Activated naive CD4-positive, alpha-beta T cell treated with anti-CD3 and anti-CD28 coated beads, Interleukin-2, amount 10 ng/mL, durations not matched to agents 7 days and 5 days (primary cell): ENCODE measurements at regions not wholly inside any gene's neighbourhood (a gene's known extent, or its start where the extent isn't known, plus 50 kb on each side); places are given as distances from the start of the nearest gene placed in this dataset.

Source experiments
- CTCF ChIA-PET: fragments of 350-600 bp; sonication (Branson Sonifier 250); formaldehyde crosslinking; loops from one replicate; lab custom pipeline; 2021; ENCODE audit warnings: antibody characterized with exemption; lab: Charles Lee
- DNase-seq: peaks from one replicate; pipeline ENCODE4 v3.0.0-alpha.2; 2020
- H3K27ac Mint-ChIP-seq: one replicate; pipeline ENCODE4 v1.8.0; 2021; ENCODE audit warnings: mild to moderate bottlenecking, moderate library complexity, mixed read lengths
- H3K27me3 Mint-ChIP-seq: one replicate; pipeline ENCODE4 v1.8.0; 2021; ENCODE audit warnings: mild to moderate bottlenecking, mixed read lengths
- H3K36me3 Mint-ChIP-seq: one replicate; pipeline ENCODE4 v1.8.0; 2021; ENCODE audit warnings: mixed read lengths
- H3K4me1 Mint-ChIP-seq: one replicate; pipeline ENCODE4 v1.8.0; 2021; ENCODE audit warnings: mixed read lengths
- H3K4me3 Mint-ChIP-seq: one replicate; pipeline ENCODE4 v1.8.0; 2021; ENCODE audit warnings: mild to moderate bottlenecking, moderate library complexity, mixed read lengths
- H3K9me3 Mint-ChIP-seq: one replicate; pipeline ENCODE4 v1.8.0; 2021; ENCODE audit warnings: mixed read lengths

DNA sequence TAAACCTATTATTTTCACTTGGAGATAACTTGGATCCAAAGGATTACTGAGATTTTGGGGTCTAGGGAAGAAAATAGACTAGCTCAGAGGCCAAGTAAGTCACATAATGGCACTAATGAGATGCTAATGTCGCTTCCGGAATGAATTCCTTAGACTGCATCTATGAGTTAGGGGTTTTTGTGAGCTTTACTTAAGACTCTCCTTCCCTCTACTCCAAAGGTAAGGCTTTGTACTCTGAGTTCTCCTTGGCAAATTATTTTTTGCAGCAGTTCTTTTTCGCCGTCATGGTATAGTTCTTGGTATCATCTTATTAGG is 143.9 kb upstream of the KLF14 start:
- no peaks in the 10 kb centered on the region for H3K9me3 Mint-ChIP-seq
- CTCF ChIA-PET = interaction anchor here (0.6 to 1.8 kb wide), 3 partner anchors 11 to 209 kb away, joined by 3 to 5 read pairs (median 4); no protein-coding TSS in a partner anchor
- H3K36me3 Mint-ChIP-seq = peaks cover 69% of the 10 kb centered on the region
- peaks cover 32% of the 10 kb centered on the region for H3K4me1 Mint-ChIP-seq
- DNase-seq = no peak
- no peak overlapping the region for H3K4me3 Mint-ChIP-seq
- no peaks in the 10 kb centered on the region for H3K27me3 Mint-ChIP-seq
- no peak overlapping the region for H3K27ac Mint-ChIP-seq

DNA sequence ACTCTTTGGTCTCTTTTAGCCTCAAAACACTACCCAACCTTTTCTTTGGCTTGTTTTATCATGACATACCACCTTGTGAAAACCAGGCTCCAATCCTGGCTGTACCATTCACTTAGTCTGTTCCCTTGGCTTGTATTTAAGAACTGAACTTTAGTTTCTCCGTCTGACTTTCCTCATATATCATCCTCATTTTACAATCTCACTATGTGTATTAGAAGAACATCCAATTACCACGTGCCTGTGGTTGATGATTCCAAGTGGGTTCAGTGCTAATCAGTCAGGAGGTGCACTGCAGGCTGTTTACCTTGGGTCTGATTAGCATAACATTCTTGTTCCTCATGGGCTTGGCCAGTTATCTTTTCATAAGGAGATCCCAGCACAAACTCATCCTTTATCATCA is 144.8 kb upstream of the KLF14 start:
- Mint-ChIP-seq H3K4me1 (peaks cover 32% of the 10 kb centered on the region), H3K27ac (peak overlapping the region; percentile 60), H3K9me3 (no peaks in the 10 kb centered on the region), H3K4me3 (no peak overlapping the region), H3K36me3 (peaks cover 69% of the 10 kb centered on the region), H3K27me3 (no peaks in the 10 kb centered on the region)
- CTCF ChIA-PET = no interaction called here
- no peak for DNase-seq

DNA sequence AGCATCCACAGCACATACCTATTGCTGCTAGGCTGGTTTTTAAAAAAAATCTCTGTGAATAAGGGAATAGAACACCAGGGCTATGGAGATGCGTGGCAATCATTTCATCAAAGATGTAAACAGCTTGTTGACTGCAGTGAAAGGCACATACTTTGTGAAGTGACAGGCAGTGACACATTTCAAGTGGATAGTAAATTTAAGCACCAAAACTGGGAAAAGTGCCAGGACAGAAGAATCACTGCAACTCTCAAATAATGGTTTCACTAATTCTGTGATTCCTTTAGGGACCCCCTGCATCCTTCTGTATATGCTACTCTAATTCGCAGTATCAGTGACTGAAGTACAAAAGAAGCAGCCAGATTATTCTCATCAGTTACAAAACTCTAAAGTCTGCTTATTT is 145.2 kb upstream of the KLF14 start:
- Mint-ChIP-seq H3K9me3 (no peaks in the 10 kb centered on the region), H3K4me3 (no peak overlapping the region), H3K36me3 (peaks cover 65% of the 10 kb centered on the region), H3K27ac (no peak overlapping the region), H3K4me1 (peaks cover 32% of the 10 kb centered on the region), H3K27me3 (no peaks in the 10 kb centered on the region)
- DNase-seq = no peak
- CTCF ChIA-PET = no interaction called here

DNA sequence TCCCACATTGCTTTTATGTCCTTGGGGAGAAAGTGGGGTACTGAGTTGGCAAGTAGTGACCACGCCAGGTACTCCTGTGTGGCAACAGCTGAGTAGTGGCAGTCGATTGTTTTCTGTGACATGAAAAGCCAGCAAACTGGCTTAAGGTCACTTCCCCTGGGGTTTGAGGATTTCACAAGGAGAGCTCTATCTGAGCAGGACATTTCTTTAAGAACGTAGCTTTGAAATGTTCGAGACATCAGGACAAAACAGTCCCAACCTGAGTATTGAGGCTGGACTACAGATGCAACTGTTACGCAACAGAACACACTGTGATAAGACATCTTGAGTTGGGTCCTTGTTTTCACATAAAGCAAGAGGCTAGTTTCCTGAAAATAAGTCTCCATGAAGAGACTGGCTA is 146.7 kb upstream of the KLF14 start:
- Mint-ChIP-seq H3K4me3 (no peak overlapping the region), H3K9me3 (no peaks in the 10 kb centered on the region), H3K36me3 (peaks cover 66% of the 10 kb centered on the region), H3K4me1 (peaks cover 36% of the 10 kb centered on the region), H3K27ac (no peak overlapping the region), H3K27me3 (no peaks in the 10 kb centered on the region)
- CTCF ChIA-PET = interaction anchor here (1.0 to 1.4 kb wide), 2 partner anchors 13 to 16 kb away, joined by 3 to 4 read pairs; no protein-coding TSS in a partner anchor
- DNase-seq = no peak

DNA sequence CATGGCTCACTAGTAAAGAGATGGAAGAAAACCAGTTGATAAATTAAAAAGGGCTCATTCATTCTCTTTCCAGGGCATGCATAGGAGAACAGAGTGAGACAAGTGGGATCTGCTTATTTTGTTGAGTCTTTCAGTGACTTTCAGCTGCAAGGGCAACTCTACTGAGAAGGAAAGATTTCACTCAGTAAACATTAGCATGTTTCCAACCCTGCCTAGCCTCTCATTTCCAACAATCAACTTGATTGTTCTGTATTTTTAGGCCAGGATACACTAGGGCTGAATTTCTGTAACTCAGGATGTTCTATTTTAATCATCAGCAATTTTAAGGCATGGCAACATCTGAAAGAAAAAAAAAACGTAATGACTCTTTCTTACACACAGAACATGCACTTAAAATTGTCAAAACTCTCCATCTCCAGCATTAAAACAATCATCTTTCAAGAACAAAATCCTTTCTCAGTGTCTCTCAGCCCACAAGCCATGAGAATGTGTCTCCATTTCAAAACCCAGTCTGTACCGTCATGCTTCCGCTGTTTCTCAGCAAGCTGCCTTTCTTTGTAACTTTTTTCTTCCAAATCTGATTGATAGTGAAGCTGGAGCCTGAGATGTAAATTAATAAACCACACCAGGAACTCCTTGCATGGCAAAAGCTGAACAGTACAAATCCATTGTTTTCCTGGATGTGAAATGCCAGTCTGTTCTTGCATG is 147.2 kb upstream of the KLF14 start:
- peaks cover 64% of the 10 kb centered on the region for H3K36me3 Mint-ChIP-seq
- no peaks in the 10 kb centered on the region for H3K27me3 Mint-ChIP-seq

DNA sequence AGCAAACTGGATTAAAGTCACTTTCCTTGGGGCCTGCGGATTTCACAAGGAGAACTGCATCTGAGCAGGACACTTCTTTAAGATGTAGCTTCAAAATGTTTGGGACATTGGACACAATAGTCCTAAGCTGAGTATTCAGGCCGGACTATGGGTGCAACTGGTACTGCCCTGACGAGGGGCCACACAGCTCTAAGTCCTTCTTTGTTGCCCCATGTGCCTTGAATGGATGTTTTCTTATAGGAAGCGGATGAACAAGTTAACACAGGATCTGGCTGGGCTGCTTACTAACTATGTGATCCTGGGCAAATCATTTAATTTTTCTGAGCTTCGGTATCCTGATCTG is 147.8 kb upstream of the KLF14 start:
- DNase-seq = no peak
- H3K27me3 Mint-ChIP-seq = no peaks in the 10 kb centered on the region
- H3K27ac Mint-ChIP-seq = peak overlapping the region; percentile 24
- H3K9me3 Mint-ChIP-seq = no peaks in the 10 kb centered on the region
- peaks cover 27% of the 10 kb centered on the region for H3K4me1 Mint-ChIP-seq
- CTCF ChIA-PET = interaction anchor here (0.6 to 2.0 kb wide), 2 partner anchors 13 to 15 kb away, joined by 3 to 10 read pairs; no protein-coding TSS in a partner anchor
- H3K4me3 Mint-ChIP-seq = no peak overlapping the region
- H3K36me3 Mint-ChIP-seq = peaks cover 62% of the 10 kb centered on the region

More for the DNA sequence above, 147.2 kb upstream of the KLF14 start:
- no peak overlapping the region for H3K4me3 Mint-ChIP-seq
- H3K9me3 Mint-ChIP-seq = no peaks in the 10 kb centered on the region
- H3K27ac Mint-ChIP-seq = no peak overlapping the region
- no peak for DNase-seq
- peaks cover 33% of the 10 kb centered on the region for H3K4me1 Mint-ChIP-seq
- CTCF ChIA-PET = interaction anchor here (1.4 kb wide), 1 partner anchor 16 kb away, joined by 4 read pairs; no protein-coding TSS in a partner anchor

DNA sequence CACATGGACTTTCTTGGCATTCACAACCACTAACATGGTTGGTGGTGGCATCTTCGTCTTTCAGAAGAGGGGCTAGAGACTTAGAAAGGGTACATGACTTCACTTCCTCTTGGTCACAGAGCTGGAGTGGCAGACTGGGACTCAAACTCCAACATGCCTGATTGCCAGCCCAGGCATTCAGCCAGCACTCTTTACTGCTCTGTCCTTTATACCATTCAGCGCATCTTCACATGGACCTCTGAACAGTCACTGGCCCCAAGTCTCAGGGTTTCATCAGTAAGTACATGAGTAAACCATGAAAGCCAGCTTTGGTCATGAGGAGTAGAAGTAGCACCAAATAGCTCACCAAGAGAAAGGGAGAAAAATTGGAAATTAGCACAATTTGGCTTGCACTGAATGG is 148.4 kb upstream of the KLF14 start:
- H3K27me3 Mint-ChIP-seq = no peaks in the 10 kb centered on the region
- CTCF ChIA-PET = interaction anchor here (0.6 to 2.0 kb wide), 2 partner anchors 12 to 15 kb away, joined by 3 to 10 read pairs; no protein-coding TSS in a partner anchor
- no peaks in the 10 kb centered on the region for H3K9me3 Mint-ChIP-seq
- no peak overlapping the region for H3K4me3 Mint-ChIP-seq
- peaks cover 27% of the 10 kb centered on the region for H3K4me1 Mint-ChIP-seq
- no peak for DNase-seq
- peaks cover 62% of the 10 kb centered on the region for H3K36me3 Mint-ChIP-seq
- no peak overlapping the region for H3K27ac Mint-ChIP-seq

DNA sequence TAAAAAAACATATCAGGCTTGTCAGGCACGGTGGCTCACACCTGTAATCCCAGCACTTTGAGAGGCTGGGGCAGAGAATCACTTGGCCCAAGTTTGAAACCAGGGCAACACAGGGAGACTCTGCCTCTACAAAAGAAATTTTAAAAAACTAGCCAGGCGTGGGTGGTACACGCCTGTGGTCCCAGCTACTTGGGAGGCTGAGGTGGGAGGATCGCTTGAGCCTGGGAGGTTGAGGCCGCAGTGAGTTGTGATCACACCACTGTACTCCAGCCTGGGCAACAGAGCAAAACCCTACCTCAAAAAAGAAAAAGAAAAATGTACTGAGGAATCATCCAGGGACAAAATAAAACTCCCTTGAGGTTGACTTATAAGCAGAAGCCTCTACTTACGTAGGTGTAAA is 149.9 kb upstream of the KLF14 start:
- peaks cover 24% of the 10 kb centered on the region for H3K4me1 Mint-ChIP-seq

DNA sequence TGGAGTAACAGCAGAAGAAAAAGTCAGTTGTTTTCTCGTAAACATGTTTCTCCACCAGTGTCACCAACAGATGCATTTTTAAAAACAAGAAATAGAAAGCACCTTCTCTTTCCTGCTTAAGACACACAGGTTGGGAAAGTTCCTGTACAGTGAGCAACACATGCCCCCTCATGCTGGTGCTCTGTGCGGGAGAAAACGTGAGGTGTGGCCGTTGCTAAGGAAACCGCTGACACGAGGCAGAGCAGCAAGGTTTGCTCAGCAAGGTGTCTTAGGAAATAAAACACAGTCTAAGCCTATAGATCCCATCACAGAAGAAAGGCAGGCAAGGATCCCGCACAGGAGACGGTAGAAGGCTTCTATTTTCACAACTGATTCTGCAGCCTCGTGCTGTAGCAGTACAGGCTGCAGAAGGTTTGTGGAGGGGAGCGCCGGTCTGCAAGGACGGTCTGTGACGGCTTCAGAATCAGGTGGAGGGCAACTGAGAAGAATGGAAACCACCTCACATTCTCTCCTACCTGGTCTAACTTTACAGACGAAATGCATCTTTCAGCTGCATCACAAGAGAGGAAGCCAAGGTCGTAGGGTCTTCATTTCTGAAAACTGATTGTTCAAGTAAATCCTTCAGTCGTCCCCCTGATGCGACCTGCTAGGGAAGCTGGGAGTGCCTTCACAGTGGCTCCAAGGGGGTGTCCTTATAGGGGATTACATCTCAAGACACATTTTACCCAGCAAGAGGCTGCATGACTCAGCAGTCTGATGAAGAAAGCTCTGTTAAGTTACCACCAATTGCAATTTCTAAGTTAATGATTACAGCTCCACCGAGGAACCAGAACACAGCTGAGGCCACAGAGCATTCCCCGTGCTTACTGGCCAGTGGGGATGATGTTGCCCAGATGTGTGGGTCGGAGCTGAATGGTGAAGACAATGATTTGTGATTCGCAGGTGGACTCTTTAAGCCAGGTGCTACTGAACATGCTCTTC is 150.7 kb upstream of the KLF14 start:
- Mint-ChIP-seq H3K4me3 (no peak overlapping the region), H3K36me3 (peaks cover 59% of the 10 kb centered on the region), H3K9me3 (no peaks in the 10 kb centered on the region), H3K4me1 (peaks cover 22% of the 10 kb centered on the region), H3K27me3 (no peaks in the 10 kb centered on the region), H3K27ac (peak overlapping the region; percentile 52)
- CTCF ChIA-PET = interaction anchor here (1.8 to 3.3 kb wide), 3 partner anchors 10 to 156 kb away, joined by 8 to 19 read pairs (median 9); no protein-coding TSS in a partner anchor
- DNase-seq = no peak

More for the DNA sequence above, 149.9 kb upstream of the KLF14 start:
- Mint-ChIP-seq H3K36me3 (peaks cover 66% of the 10 kb centered on the region), H3K9me3 (no peaks in the 10 kb centered on the region), H3K27me3 (no peaks in the 10 kb centered on the region), H3K27ac (peak overlapping the region; percentile 19), H3K4me3 (no peak overlapping the region)
- CTCF ChIA-PET = no interaction called here
- DNase-seq = no peak

DNA sequence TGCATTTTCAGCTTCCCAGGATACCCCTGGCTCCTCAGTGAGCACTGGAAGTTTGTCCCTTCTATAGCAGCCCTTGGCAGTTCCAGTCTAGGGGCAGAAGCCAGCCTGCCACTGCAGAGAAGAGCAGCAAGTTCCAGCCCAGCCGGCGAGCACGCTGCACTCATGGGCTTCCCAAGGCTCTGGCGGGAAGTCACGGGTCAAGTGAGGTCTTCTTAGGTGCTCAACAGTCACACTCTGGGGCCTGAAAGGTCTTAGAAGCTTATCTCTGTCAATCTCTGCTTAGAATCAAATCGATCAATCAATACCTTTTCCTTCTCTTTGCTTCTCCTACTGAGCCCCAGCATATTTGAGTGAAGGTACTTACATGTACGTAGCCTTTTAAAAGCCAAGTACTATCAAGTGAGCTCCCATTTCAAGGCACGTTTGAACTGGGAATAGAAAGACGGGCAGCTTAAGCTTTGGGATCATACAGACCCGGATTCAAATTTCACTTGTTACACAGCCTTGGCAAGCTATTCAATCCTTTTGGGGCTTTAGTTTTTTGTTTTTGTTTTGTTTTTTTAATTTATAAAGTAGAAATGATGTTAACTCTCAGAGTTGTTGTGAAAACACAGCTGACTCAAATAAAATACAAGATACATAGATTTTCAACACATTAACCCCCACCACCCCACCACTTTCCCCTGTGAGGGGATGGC is 152.6 kb upstream of the KLF14 start:
- peaks cover 25% of the 10 kb centered on the region for H3K4me1 Mint-ChIP-seq
- no peaks in the 10 kb centered on the region for H3K27me3 Mint-ChIP-seq
- peaks cover 64% of the 10 kb centered on the region for H3K36me3 Mint-ChIP-seq
- CTCF ChIA-PET = interaction anchor here (2.2 to 3.3 kb wide), 2 partner anchors 9 to 154 kb away, joined by 9 to 19 read pairs; no protein-coding TSS in a partner anchor
- DNase-seq = no peak
- peak overlapping the region; percentile 67 for H3K27ac Mint-ChIP-seq
- no peak overlapping the region for H3K4me3 Mint-ChIP-seq
- no peaks in the 10 kb centered on the region for H3K9me3 Mint-ChIP-seq

DNA sequence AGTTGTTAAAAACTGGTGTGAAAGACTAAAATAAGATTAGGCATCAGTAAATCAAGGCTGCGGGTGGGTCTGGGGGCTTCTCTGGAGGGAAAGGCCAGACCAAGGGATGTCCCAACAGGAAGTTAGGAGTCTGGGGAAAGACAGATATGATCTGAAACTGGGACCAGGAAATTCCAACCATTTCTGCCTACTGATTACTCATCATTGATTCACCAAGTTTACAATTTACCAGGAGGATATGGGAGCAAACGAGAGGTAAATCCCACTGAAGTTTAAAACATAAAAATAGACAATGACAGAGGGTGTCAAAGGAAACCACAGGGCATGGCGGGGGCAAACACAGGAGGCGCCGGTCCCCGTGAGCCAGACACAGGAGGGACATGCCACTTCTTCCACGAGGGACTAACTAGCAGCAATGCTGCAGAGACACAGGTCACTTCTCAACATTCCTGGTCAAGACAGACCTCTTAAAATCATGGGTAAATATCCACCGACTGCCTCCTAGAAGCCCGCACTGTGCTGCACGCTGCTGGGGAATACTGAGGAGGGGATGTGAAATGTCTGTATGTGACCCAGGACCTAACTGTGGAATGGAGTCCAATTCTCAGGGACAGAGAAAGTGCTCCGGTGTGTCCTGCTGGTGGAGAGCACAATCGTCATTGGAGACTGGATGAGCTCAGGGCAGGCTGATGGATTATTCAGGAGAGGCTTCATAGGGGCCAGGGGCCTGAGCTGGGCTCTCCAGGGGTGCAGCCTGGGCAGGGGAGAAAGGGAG is 153.4 kb upstream of the KLF14 start:
- no peak overlapping the region for H3K4me3 Mint-ChIP-seq
- no peaks in the 10 kb centered on the region for H3K9me3 Mint-ChIP-seq
- peaks cover 25% of the 10 kb centered on the region for H3K4me1 Mint-ChIP-seq
- no peak for DNase-seq
- H3K27ac Mint-ChIP-seq = peak overlapping the region; percentile 67
- H3K27me3 Mint-ChIP-seq = no peaks in the 10 kb centered on the region
- CTCF ChIA-PET = interaction anchor here (0.9 to 3.3 kb wide), 3 partner anchors 9 to 19 kb away, joined by 3 to 19 read pairs (median 5); no protein-coding TSS in a partner anchor
- peaks cover 60% of the 10 kb centered on the region for H3K36me3 Mint-ChIP-seq

DNA sequence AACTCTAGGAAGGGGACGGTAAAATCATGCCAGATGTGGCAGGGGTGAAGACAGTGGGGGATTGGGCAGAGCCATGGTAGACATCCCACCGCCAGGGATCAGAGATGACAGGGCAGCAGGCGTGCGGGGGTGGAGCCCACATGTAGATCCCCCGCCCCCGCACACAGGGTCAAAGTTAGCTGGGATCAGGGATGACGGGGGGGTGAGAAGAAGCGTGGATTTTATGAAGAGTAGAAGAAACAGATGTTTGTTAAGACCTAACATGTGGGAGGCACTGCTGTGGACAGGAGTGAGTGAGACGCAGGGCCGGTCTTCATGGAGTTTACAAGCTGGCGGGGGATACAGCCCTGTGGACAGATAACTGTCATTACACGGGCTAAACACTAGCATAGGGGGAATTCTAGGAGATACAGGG is 154.0 kb upstream of the KLF14 start:
- H3K27ac Mint-ChIP-seq = peak overlapping the region; percentile 49
- peaks cover 58% of the 10 kb centered on the region for H3K36me3 Mint-ChIP-seq
- no peak overlapping the region for H3K4me3 Mint-ChIP-seq
- DNase-seq = no peak
- peaks cover 29% of the 10 kb centered on the region for H3K4me1 Mint-ChIP-seq
- CTCF ChIA-PET = interaction anchor here (0.7 to 1.6 kb wide), 6 partner anchors 9 to 20 kb away, joined by 3 to 5 read pairs (median 3); no protein-coding TSS in a partner anchor
- H3K9me3 Mint-ChIP-seq = no peaks in the 10 kb centered on the region
- no peaks in the 10 kb centered on the region for H3K27me3 Mint-ChIP-seq

DNA sequence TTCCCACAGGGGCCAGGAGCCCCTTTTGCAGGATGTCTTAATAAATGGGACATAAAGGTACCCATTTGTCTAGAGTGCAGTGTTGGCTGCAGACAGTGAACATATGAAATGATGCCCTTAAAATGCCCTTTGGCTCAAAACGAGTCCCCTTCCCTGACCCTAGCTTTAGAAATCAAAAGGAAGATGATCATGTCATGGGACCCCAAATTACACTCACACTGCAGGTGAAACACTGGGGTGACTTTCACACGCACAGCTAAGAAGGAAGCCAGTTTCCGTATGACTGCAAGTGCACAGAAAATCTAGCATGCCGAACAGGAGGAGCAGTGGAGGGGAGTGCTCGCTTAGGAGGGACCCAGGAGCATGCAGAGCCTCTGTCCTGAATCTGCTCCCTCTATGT is 154.5 kb upstream of the KLF14 start:
- Mint-ChIP-seq H3K27me3 (no peaks in the 10 kb centered on the region), H3K36me3 (peaks cover 56% of the 10 kb centered on the region), H3K4me1 (peaks cover 30% of the 10 kb centered on the region), H3K9me3 (no peaks in the 10 kb centered on the region), H3K4me3 (no peak overlapping the region), H3K27ac (no peak overlapping the region)
- no peak for DNase-seq
- CTCF ChIA-PET = interaction anchor here (0.7 to 1.6 kb wide), 8 partner anchors 8 to 112 kb away, joined by 3 to 5 read pairs (median 3); no protein-coding TSS in a partner anchor
